ENCODE measurements at regions not wholly inside any gene's neighbourhood (a gene's known extent, or its start where the extent isn't known, plus 50 kb on each side); places are given as distances from the start of the nearest gene placed in this dataset.

DNA sequence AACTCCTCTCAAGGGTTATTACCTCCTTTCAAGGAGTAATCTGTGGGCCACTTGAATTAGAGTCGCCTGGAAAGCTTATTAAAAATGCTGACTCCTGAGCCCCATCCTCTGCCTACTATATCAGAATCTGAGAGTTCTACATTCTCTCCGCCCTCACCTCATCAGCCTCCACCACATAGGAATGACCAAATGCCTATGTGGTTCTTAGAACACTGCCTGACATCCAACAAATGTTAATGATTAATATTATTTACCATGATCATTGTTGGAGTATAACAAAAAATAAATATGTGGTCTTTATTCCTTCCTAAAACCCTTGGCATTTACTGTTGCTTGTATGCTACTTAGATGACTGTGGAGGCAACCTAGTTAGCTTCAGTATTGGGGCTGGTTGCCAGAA lies 91.9 kb downstream of the BBS10 start:
- H3K4me3 ChIP-seq: no peak overlapping the region
- DNase-seq: no peak
- no peaks in the 10 kb centered on the region for H3K9me3 ChIP-seq
- no peaks in the 10 kb centered on the region for H3K36me3 ChIP-seq
- no peak overlapping the region for H3K9ac ChIP-seq (ENCODE audit: low read depth in 2 of 2, low read length in 2 of 2)
- TF ChIP-seq, protein P1, sequence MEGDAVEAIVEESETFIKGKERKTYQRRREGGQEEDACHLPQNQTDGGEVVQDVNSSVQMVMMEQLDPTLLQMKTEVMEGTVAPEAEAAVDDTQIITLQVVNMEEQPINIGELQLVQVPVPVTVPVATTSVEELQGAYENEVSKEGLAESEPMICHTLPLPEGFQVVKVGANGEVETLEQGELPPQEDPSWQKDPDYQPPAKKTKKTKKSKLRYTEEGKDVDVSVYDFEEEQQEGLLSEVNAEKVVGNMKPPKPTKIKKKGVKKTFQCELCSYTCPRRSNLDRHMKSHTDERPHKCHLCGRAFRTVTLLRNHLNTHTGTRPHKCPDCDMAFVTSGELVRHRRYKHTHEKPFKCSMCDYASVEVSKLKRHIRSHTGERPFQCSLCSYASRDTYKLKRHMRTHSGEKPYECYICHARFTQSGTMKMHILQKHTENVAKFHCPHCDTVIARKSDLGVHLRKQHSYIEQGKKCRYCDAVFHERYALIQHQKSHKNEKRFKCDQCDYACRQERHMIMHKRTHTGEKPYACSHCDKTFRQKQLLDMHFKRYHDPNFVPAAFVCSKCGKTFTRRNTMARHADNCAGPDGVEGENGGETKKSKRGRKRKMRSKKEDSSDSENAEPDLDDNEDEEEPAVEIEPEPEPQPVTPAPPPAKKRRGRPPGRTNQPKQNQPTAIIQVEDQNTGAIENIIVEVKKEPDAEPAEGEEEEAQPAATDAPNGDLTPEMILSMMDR (IDR thresholded peaks at IDR 0.05): no peak
- no peaks in the 10 kb centered on the region for H3K27me3 ChIP-seq
- intact Hi-C loops (cut with DNase I): no loop called here
- H3K4me1 ChIP-seq: no peaks in the 10 kb centered on the region
- H3K27ac ChIP-seq: no peak overlapping the region

DNA sequence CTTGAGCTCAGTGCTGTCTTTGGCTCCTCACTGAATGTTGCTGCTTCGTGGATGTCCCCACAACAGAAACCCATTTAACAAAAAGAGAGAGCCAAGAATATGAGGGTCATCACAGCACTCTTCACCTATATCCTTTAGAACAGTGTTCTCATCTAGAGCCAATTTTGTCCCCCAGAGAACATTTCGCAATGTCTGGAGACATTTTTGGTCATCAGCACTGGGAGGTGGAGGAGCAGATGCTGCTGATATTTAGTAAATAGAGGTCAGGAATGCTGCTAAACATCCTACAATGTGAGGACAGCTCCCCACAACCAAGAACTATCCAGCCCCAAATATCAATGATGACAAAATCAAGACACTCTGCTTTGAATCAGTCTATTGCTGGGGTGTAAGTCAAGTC lies 92.5 kb downstream of the BBS10 start:
- H3K4me1 ChIP-seq: no peaks in the 10 kb centered on the region
- TF ChIP-seq, protein P1 (IDR thresholded peaks at IDR 0.05): no peak
- no peak overlapping the region for H3K9ac ChIP-seq (ENCODE audit: low read depth in 2 of 2, low read length in 2 of 2)
- H3K9me3 ChIP-seq: no peaks in the 10 kb centered on the region
- H3K27me3 ChIP-seq: no peaks in the 10 kb centered on the region
- DNase-seq: no peak
- no peak overlapping the region for H3K4me3 ChIP-seq
- intact Hi-C loops (cut with DNase I): no loop called here
- H3K27ac ChIP-seq: no peak overlapping the region
- H3K36me3 ChIP-seq: no peaks in the 10 kb centered on the region

DNA sequence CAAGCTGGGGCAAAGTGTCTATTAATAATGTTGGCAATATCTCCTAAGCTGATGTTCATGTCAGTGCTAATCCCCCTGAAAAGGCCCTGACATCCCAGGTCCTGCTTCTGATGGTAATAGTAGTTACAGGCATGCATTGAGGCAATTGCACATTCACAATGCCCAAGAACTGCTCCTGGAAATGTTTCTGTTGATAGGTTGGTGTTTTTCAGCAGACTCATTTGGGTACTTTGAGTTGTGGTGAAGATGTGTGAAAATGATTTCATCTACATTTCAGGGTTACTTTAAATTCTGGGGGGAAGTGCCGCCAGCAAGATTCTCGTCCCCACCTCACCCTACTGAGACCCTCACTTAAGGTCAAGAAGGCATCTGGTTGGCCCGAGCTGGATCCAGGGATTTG lies 92.9 kb downstream of the BBS10 start:
- Histone ChIP-seq H3K4me1 (no peaks in the 10 kb centered on the region), H3K9me3 (no peaks in the 10 kb centered on the region), H3K4me3 (no peak overlapping the region), H3K27ac (no peak overlapping the region), H3K9ac (ENCODE audit: low read depth in 2 of 2, low read length in 2 of 2) (no peak overlapping the region), H3K27me3 (no peaks in the 10 kb centered on the region), H3K36me3 (no peaks in the 10 kb centered on the region)
- TF ChIP-seq, protein P1 (IDR thresholded peaks at IDR 0.05): no peak
- no peak for DNase-seq
- intact Hi-C loops (cut with DNase I): no loop called here

DNA sequence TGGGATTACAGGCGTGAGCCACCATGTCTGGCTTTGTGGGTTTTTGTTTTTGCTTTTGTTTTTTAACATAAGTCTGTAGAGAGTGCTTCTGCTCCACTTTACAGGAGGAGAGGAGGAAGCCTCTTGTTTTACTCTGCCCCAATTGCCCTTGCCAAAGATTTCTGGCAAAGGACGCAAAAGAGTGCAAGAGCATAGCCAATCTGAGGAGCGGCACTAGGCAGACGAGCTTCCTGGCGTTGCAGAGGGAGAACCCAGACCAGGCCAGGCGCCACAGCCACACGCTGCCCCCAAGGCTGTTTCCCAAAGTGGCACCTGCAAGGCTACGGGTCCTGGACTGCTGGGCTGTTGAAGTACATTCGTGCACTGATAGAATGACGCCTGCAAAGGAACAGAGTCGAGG lies 96.2 kb downstream of the BBS10 start:
- no peak for DNase-seq
- H3K27me3 ChIP-seq: no peaks in the 10 kb centered on the region
- H3K4me3 ChIP-seq: no peak overlapping the region
- H3K9me3 ChIP-seq: no peaks in the 10 kb centered on the region
- H3K36me3 ChIP-seq: no peaks in the 10 kb centered on the region
- H3K9ac ChIP-seq (ENCODE audit: low read depth in 2 of 2, low read length in 2 of 2): no peak overlapping the region
- H3K4me1 ChIP-seq: no peaks in the 10 kb centered on the region
- H3K27ac ChIP-seq: no peak overlapping the region
- intact Hi-C loops (cut with DNase I): no loop called here
- TF ChIP-seq, protein P1 (IDR thresholded peaks at IDR 0.05): no peak

DNA sequence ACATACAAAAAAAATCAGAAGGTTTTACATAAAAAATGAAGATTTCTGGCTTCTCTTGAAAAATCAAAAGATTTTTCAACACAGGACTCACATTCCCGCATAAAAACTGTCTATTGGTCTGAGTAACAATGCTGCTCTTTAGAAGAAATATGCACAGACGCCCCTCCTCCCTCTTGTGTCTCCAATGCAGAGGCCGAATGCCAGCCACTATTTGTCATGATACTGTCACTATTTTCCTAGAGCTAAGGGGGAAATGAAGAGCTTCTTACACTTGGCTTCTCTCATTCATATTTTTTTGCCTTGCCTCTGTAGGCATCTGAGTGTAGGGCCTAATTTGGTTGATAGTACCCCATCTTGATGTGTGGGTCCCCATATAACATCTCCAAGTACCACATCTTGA lies 98.0 kb downstream of the BBS10 start:
- TF ChIP-seq, protein P1 (IDR thresholded peaks at IDR 0.05): no peak
- H3K9me3 ChIP-seq: no peaks in the 10 kb centered on the region

DNA sequence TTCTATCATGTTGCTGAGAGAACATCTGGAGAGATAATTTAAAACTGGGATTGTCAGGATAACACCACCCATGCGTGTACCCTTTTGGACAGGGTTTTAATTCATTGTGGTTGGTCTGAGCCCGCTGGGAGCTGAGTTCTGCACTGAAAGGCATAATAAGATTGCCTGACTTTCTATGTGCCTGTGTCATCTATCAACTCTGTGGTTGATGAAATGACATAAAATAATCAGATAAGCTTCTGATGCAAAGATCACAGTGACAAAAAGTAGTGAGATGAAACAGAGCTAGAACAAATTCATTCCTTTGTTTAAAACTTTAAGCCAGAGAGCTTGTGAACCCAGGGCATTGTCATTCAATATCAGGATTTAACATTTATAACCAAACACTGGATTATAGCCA lies 98.7 kb downstream of the BBS10 start:
- H3K36me3 ChIP-seq: no peaks in the 10 kb centered on the region
- TF ChIP-seq, protein P1 (IDR thresholded peaks at IDR 0.05): no peak
- no peak overlapping the region for H3K9ac ChIP-seq (ENCODE audit: low read depth in 2 of 2, low read length in 2 of 2)
- H3K4me1 ChIP-seq: no peaks in the 10 kb centered on the region
- no peaks in the 10 kb centered on the region for H3K9me3 ChIP-seq
- DNase-seq: no peak
- intact Hi-C loops (cut with DNase I): no loop called here
- H3K4me3 ChIP-seq: no peak overlapping the region
- H3K27me3 ChIP-seq: no peaks in the 10 kb centered on the region
- no peak overlapping the region for H3K27ac ChIP-seq

More for the DNA sequence above, 98.0 kb downstream of the BBS10 start:
- intact Hi-C loops (cut with DNase I): no loop called here
- Histone ChIP-seq H3K27ac (no peak overlapping the region), H3K27me3 (no peaks in the 10 kb centered on the region), H3K36me3 (no peaks in the 10 kb centered on the region), H3K4me1 (no peaks in the 10 kb centered on the region), H3K9ac (ENCODE audit: low read depth in 2 of 2, low read length in 2 of 2) (no peak overlapping the region), H3K4me3 (no peak overlapping the region)
- DNase-seq: no peak

Data from colonic mucosa (tissue), 4 donors.